ENCODE measurements at regions not wholly inside any gene's neighbourhood (a gene's known extent, or its start where the extent isn't known, plus 50 kb on each side); places are given as distances from the start of the nearest gene placed in this dataset.

DNA sequence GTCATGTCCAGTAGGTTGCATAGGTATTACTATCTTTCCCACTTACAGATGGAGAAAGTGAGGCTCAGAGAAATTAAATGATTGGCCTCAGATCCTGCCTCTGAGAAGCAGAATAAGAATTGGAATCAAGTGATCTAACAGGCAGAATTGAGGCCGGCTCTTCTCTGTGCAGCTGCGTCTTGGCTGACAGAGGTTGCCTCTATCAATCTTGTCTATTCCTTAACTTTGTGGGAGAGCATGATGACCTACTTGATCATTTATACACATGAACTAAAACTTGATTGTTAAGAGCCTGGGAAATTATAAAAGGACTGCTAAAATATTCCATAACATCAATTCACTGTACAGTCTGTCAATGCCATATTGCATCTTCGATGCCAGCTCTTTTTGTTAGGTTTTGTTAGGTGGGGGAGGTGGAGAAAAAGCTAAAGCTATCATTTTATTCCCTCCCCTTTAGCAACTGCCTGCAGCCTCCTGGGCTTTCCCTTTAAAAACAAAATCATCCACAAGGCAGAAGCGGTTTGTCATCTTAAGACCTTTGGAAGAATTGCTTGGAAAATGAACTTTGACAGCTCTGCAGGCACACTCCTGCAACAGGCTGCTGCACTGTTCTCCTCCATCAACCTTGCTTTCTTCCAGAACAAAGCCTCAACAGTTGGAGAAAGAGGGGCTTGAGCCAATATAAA is 247.4 kb downstream of the SMARCA2 start:
- TF ChIP-seq, protein P1, sequence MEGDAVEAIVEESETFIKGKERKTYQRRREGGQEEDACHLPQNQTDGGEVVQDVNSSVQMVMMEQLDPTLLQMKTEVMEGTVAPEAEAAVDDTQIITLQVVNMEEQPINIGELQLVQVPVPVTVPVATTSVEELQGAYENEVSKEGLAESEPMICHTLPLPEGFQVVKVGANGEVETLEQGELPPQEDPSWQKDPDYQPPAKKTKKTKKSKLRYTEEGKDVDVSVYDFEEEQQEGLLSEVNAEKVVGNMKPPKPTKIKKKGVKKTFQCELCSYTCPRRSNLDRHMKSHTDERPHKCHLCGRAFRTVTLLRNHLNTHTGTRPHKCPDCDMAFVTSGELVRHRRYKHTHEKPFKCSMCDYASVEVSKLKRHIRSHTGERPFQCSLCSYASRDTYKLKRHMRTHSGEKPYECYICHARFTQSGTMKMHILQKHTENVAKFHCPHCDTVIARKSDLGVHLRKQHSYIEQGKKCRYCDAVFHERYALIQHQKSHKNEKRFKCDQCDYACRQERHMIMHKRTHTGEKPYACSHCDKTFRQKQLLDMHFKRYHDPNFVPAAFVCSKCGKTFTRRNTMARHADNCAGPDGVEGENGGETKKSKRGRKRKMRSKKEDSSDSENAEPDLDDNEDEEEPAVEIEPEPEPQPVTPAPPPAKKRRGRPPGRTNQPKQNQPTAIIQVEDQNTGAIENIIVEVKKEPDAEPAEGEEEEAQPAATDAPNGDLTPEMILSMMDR (conservative IDR thresholded peaks at IDR 0.05 in 1 of 2, IDR thresholded peaks at IDR 0.05 in 1 of 2; ENCODE audit: low read depth in 1 of 2, low read length in 2 of 2): no peak
- TF ChIP-seq EZH2 (IDR thresholded peaks at IDR 0.05; ENCODE audit: low read length, missing control alignments): no peak

Measured in fibroblast of lung (primary cell).